HepG2 (cell line): ENCODE measurements at regions not wholly inside any gene's neighbourhood (a gene's known extent, or its start where the extent isn't known, plus 50 kb on each side); places are given as distances from the start of the nearest gene placed in this dataset.

Experiments
- ATAC-seq: fragments of 200-7000 bp; cut with Tn5 transposase; 3 replicates; pipeline ENCODE4 v1.9.1; 2020; ENCODE audit warnings: mild to moderate bottlenecking, moderate library complexity
- BruUV-seq: library from RNA; stranded (reverse); fragments of 400-500 nt; replicated peaks from 2 replicates; lab custom pipeline; 2021; lab: Mats Ljungman, UMichigan
- CTCF ChIA-PET: fragments of 300-600 bp; formaldehyde crosslinking; extraction: SDS; loops from one replicate; lab custom pipeline; 2021; ENCODE audit warnings: low total read pairs, inconsistent platforms, low intra/inter-chr PET ratio; lab: Yijun Ruan, JAX
- POLR2A ChIA-PET: fragments of 350-600 bp; sonication (Branson Sonifier 250); formaldehyde crosslinking; loops from one replicate; lab custom pipeline; 2020; ENCODE audit warnings: antibody characterized with exemption, inconsistent platforms; lab: Yijun Ruan, JAX
- DNase-seq: peaks from one replicate; pipeline ENCODE4 v3.0.0-alpha.2; 2015; ENCODE audit warnings: low spot score
- FAIRE-seq: peaks from 3 replicates; lab custom pipeline; 2011; peaks lifted over from hg19 to GRCh38; lab: Jason Lieb, UNC
- H2AFZ ChIP-seq: one replicate; pipeline ENCODE4 v1.6.1; 2011; ENCODE audit warnings: low read length, inconsistent platforms
- H3K27ac ChIP-seq: fragments of 300-600 bp; 3 replicates; pipeline ENCODE4 v1.8.0; 2011; ENCODE audit warnings: mixed run types, mild to moderate bottlenecking, mixed read lengths, low read length, inconsistent platforms; ENCODE audit not compliant: insufficient read depth; ENCODE audit errors: extremely low read length
- H3K27me3 ChIP-seq, 2 experiments: fragments of 200-600 bp in 1 of 2; 2 replicates in 1 of 2; 3 replicates in 1 of 2; pipeline versions ENCODE4 v1.6.0 to v1.8.0; 2011; ENCODE audit warnings: low read length in 2 of 2, mild to moderate bottlenecking in 2 of 2, moderate library complexity in 2 of 2, inconsistent platforms in 1 of 2; ENCODE audit not compliant: insufficient read depth in 2 of 2, control insufficient read depth in 1 of 2
- H3K36me3 ChIP-seq, 2 experiments: fragments of 200-600 bp in 1 of 2; replicated peaks in 1 of 2; 2 replicates in 1 of 2; 3 replicates in 1 of 2; pipeline versions ENCODE4 v1.5.1 to v1.8.0; 2011; ENCODE audit warnings: low read length in 2 of 2, inconsistent platforms in 1 of 2; ENCODE audit not compliant: insufficient read depth in 2 of 2, control insufficient read depth in 1 of 2
- H3K4me1 ChIP-seq: 2 replicates; pipeline ENCODE4 v1.5.1; 2012; ENCODE audit warnings: low read length, inconsistent platforms; ENCODE audit not compliant: insufficient read depth
- H3K4me2 ChIP-seq: 2 replicates; pipeline ENCODE4 v1.6.0; 2011; ENCODE audit warnings: low read depth, low read length, inconsistent platforms
- H3K4me3 ChIP-seq, 3 experiments: fragments of 200-600 bp in 1 of 3; sonication (generic), shearing (Covaris generic) in 1 of 3; replicated peaks in 1 of 3; 2 replicates each; pipeline ENCODE4 v1.5.1; 2011 to 2016; ENCODE audit warnings: low read length in 3 of 3, inconsistent platforms in 2 of 3, low read depth in 2 of 3, mild to moderate bottlenecking in 2 of 3, control low read depth in 1 of 3, mixed read lengths in 1 of 3; ENCODE audit not compliant: insufficient read depth in 1 of 3
- H3K79me2 ChIP-seq: one replicate; pipeline ENCODE4 v1.6.1; 2011; ENCODE audit warnings: low read length, inconsistent platforms; ENCODE audit not compliant: insufficient read depth
- H3K9ac ChIP-seq: 2 replicates; pipeline ENCODE4 v1.6.0; 2011; ENCODE audit warnings: mild to moderate bottlenecking, low read depth, low read length, inconsistent platforms; ENCODE audit not compliant: insufficient read depth
- H3K9me3 ChIP-seq: 2 replicates; pipeline ENCODE4 v1.5.1; 2012; ENCODE audit warnings: mild to moderate bottlenecking, low read length
- H4K20me1 ChIP-seq: 2 replicates; pipeline ENCODE4 v1.6.0; 2011; ENCODE audit warnings: inconsistent platforms, mild to moderate bottlenecking, low read length, moderate library complexity; ENCODE audit not compliant: insufficient read depth
- CCDC6 ChIP-seq: sonication (generic); formaldehyde crosslinking; IDR thresholded peaks from 2 replicates; pipeline ENCODE4 v1.8.1; 2022; ENCODE audit warnings: mild to moderate bottlenecking, missing genetic modification reagents, moderate library complexity
- GRHL1 ChIP-seq: sonication (generic); formaldehyde crosslinking; conservative IDR thresholded peaks from 2 replicates; pipeline ENCODE4 v1.8.0; 2022; ENCODE audit warnings: missing genetic modification reagents
- RXRB ChIP-seq: IDR thresholded peaks from 2 replicates; pipeline ENCODE4 v1.6.1; 2016; ENCODE audit warnings: borderline replicate concordance, missing genetic modification reagents, missing compliant biosample characterization
- WGBS: methylation state at CpG from one replicate; pipeline ENCODE4 v1.1.6; 2017; ENCODE audit warnings: low lambda C conversion rate; 5-methylcytosine and 5-hydroxymethylcytosine counted together
- in situ Hi-C: cut with HindIII; loops from 2 replicates; pipeline ENCODE4 v1.10.0; 2017; ENCODE audit warnings: low pct_unique_long_range_greater_than_20kb; ENCODE audit not compliant: extremely low pct_ligation_motif_present
- intact Hi-C: fragments of 100-400 bp; cut with micrococcal nuclease; formaldehyde crosslinking; loops from one replicate; pipeline ENCODE4 v1.10.0; 2022; ENCODE audit not compliant: unreplicated experiment
- TF ChIP-seq, protein P1 (sequence below): sonication (generic); formaldehyde crosslinking; conservative IDR thresholded peaks from 2 replicates; pipeline ENCODE4 v1.4.0; 2020; ENCODE audit warnings: missing genetic modification reagents
- TF ChIP-seq, protein P2 (sequence below): sonication (generic); formaldehyde crosslinking; IDR thresholded peaks from 2 replicates; pipeline ENCODE4 v1.5.1; 2020; ENCODE audit warnings: missing genetic modification reagents, mild to moderate bottlenecking, borderline replicate concordance

- no TSS peak for BruUV-seq
- no peaks in the 10 kb centered on the region for H3K36me3 ChIP-seq
- H4K20me1 ChIP-seq, result no peaks in the 10 kb centered on the region
- FAIRE-seq, result no peak
- TF ChIP-seq, protein P1, sequence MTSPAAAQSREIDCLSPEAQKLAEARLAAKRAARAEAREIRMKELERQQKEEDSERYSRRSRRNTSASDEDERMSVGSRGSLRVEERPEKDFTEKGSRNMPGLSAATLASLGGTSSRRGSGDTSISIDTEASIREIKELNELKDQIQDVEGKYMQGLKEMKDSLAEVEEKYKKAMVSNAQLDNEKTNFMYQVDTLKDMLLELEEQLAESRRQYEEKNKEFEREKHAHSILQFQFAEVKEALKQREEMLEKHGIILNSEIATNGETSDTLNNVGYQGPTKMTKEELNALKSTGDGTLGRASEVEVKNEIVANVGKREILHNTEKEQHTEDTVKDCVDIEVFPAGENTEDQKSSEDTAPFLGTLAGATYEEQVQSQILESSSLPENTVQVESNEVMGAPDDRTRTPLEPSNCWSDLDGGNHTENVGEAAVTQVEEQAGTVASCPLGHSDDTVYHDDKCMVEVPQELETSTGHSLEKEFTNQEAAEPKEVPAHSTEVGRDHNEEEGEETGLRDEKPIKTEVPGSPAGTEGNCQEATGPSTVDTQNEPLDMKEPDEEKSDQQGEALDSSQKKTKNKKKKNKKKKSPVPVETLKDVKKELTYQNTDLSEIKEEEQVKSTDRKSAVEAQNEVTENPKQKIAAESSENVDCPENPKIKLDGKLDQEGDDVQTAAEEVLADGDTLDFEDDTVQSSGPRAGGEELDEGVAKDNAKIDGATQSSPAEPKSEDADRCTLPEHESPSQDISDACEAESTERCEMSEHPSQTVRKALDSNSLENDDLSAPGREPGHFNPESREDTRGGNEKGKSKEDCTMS (CRISPR knock-in tag), result no peak
- TF ChIP-seq, protein P2, sequence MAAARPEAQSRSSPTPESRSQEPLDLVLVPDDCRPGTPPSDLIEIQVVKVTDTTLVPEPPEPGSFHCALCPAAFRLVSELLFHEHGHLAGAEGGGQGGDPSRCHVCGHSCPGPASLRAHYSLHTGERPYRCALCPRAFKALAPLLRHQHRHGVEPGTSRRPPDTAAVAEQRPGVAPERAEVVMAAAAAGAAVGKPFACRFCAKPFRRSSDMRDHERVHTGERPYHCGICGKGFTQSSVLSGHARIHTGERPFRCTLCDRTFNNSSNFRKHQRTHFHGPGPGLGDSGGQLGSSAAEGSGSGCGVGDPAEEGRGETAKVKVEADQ (CRISPR knock-in tag), result no peak
- TF ChIP-seq RXRB (CRISPR knock-in tag) (no peak), GRHL1 (CRISPR knock-in tag) (no peak), CCDC6 (CRISPR knock-in tag) (no peak)
- TF ChIP-seq, all 625 proteins: peak for 0
- CTCF ChIA-PET, result no interaction called here
- peaks cover 0 to 9% of the 10 kb centered on the region in 2 experiments; a peak in 3 of 5 replicates for H3K27me3 ChIP-seq
- 53% methylated on average over 4 of the region's 7 CpGs for WGBS
- H3K27ac ChIP-seq, result no peak overlapping the region
- no peak overlapping the region for H3K4me2 ChIP-seq
- H3K9me3 ChIP-seq, result no peaks in the 10 kb centered on the region
- no peak overlapping the region for H2AFZ ChIP-seq
- POLR2A ChIA-PET, result no interaction called here
- H3K4me3 ChIP-seq, result no peak overlapping the region
- H3K79me2 ChIP-seq, result no peaks in the 10 kb centered on the region
- in situ Hi-C loops (no loop called here), intact Hi-C loops (no loop called here)
- no peak for ATAC-seq
- no peak for DNase-seq
- H3K9ac ChIP-seq, result no peak overlapping the region
- no peaks in the 10 kb centered on the region for H3K4me1 ChIP-seq
Observed at GRCh38 chr15:70470556-70471191, 292.7 kb downstream of the UACA start.
